MM.1S (cell line): ENCODE measurements at regions not wholly inside any gene's neighbourhood (a gene's known extent, or its start where the extent isn't known, plus 50 kb on each side); places are given as distances from the start of the nearest gene placed in this dataset.

Experiments used
- CTCF ChIP-seq: fragments of 300-600 bp; sonication (generic); IDR thresholded peaks from 2 replicates; pipeline ENCODE4 v1.5.1; 2016; ENCODE audit warnings: antibody characterized with exemption, low read length, mixed read lengths
- EZH2 ChIP-seq: fragments of 300-600 bp; sonication (generic); optimal IDR thresholded peaks from 2 replicates; pipeline ENCODE3; 2017; ENCODE audit warnings: low read depth, mild to moderate bottlenecking, antibody characterized with exemption, low read length, mixed read lengths
- EZH2phosphoT487 ChIP-seq: fragments of 300-600 bp; sonication (generic); IDR thresholded peaks from 2 replicates; pipeline ENCODE4 v1.6.1; 2018; ENCODE audit warnings: antibody characterized with exemption, low read length

- TF ChIP-seq CTCF, result no peak
- TF ChIP-seq EZH2, result no peak
- TF ChIP-seq EZH2phosphoT487, result no peak
These were observed 125.9 kb upstream of the MAP1LC3B2 start for GRCh38 chr12:116433249-116433648.
